ENCODE measurements at regions not wholly inside any gene's neighbourhood (a gene's known extent, or its start where the extent isn't known, plus 50 kb on each side); places are given as distances from the start of the nearest gene placed in this dataset.

DNA sequence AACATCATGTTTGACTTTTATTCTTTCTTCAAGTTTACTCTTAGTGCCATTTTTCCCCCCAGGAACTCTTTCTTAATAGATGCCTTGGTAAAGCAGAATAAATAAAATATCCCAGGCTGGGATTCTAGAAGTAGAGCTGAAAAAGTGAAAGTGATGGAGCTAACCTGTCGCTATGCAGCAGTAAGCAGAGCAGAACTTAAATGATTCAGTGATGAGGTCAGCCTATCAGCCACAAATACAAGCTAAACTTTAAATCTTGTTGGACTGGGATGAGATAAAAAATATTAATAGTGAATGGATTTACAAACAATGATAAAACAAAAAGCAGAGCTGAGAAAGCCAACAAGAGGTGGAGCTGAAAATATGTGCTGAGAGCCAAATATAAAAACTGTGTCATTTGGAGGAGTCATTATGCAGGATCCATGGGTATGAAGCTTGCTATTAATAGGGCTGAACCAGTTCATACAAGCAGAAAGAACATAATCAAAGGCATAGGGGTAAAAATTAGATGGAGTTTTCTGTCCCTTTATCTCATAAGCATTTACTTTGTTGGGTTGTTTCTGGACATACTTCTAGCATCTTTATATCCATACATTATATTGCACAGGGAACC is 877.8 kb downstream of the EPHA7 start:
- DNase-seq (ENCODE audit: low read depth): no peak
- no peak overlapping the region for H3K4me3 ChIP-seq (ENCODE audit: low read depth, low read length)
- TF ChIP-seq, protein P1, sequence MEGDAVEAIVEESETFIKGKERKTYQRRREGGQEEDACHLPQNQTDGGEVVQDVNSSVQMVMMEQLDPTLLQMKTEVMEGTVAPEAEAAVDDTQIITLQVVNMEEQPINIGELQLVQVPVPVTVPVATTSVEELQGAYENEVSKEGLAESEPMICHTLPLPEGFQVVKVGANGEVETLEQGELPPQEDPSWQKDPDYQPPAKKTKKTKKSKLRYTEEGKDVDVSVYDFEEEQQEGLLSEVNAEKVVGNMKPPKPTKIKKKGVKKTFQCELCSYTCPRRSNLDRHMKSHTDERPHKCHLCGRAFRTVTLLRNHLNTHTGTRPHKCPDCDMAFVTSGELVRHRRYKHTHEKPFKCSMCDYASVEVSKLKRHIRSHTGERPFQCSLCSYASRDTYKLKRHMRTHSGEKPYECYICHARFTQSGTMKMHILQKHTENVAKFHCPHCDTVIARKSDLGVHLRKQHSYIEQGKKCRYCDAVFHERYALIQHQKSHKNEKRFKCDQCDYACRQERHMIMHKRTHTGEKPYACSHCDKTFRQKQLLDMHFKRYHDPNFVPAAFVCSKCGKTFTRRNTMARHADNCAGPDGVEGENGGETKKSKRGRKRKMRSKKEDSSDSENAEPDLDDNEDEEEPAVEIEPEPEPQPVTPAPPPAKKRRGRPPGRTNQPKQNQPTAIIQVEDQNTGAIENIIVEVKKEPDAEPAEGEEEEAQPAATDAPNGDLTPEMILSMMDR (IDR thresholded peaks at IDR 0.05; ENCODE audit: low read depth, low read length, missing control alignments): no peak

DNA sequence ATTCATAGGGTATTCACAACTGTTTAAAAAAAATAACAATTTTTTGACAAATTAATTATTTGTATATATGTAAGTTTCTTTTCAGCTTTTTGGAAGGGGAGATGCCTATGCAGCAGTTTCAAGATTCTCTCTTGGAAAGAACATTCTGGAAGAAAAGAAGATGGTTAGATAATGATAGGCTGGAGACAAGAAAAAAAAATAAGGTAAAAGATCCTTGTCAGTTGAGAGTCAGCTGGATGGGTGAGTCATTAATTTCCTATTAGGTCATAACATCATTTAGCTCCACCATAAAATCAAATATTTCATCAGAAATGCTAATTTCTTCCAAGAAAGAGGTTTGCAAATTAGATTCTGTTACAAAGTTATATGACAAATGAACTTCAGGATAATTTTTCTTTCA is 880.4 kb downstream of the EPHA7 start:
- DNase-seq (ENCODE audit: low read depth): no peak
- H3K4me3 ChIP-seq (ENCODE audit: low read depth, low read length): no peak overlapping the region
- TF ChIP-seq, protein P1 (IDR thresholded peaks at IDR 0.05; ENCODE audit: low read depth, low read length, missing control alignments): no peak

DNA sequence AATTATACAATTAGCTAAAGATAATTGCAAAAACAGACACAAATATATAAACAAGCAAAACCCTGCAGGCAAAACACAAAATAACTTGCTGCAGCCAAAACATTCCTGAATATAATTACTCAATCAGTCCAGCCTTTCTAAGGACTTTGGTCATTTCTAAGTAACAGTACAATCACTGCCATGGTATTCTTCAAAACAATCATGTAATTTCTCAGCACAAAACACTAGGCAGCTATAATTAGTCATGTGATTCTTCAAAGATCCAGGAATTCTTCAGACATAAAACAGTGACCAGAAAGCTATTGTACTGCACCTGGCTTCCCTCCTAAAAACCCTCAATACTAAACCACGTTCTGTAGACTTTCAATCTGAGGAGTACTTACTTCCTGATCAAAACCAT is 881.1 kb downstream of the EPHA7 start:
- TF ChIP-seq, protein P1 (IDR thresholded peaks at IDR 0.05; ENCODE audit: low read depth, low read length, missing control alignments): no peak
- no peak overlapping the region for H3K4me3 ChIP-seq (ENCODE audit: low read depth, low read length)
- no peak for DNase-seq (ENCODE audit: low read depth)

DNA sequence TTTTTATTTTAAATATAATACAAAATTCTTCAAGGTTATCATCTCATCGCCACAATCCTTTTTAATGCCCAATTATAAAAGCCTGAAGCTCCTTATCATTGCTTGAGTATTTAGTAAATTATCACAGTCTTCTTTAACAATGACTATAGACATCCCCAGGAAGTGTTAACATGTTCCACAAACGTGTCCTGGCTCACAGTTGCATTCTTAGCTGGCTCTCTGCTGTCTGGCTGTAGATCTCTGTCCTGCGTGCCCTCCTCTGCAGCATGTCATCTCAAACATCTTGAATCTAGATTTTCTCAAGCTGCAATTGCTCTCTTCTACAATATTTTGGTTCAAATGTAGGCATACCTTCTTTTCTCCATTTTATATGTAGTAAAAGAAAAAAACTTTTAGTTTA is 885.2 kb downstream of the EPHA7 start:
- H3K4me3 ChIP-seq (ENCODE audit: low read depth, low read length): no peak overlapping the region
- TF ChIP-seq, protein P1 (IDR thresholded peaks at IDR 0.05; ENCODE audit: low read depth, low read length, missing control alignments): no peak
- no peak for DNase-seq (ENCODE audit: low read depth)

DNA sequence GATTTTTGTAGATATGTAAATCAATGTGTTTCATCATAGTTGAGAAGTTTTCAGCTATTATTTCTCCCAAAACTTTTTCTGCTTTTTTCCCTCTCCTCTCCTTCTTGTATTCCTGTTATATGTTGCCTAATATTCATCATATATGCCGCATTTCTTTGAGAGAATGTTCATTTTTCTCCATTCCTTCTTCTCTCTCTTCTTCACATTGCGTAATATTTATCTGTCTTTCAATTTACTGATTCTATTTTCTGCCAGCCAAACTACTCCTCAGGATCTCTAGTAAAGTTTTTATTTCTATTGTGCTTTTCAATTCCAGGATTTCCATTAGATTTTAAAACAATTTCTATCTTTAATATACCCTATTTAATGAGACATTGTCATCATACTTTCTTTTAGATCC is 896.8 kb downstream of the EPHA7 start:
- TF ChIP-seq, protein P1 (IDR thresholded peaks at IDR 0.05; ENCODE audit: low read depth, low read length, missing control alignments): no peak
- DNase-seq (ENCODE audit: low read depth): no peak

DNA sequence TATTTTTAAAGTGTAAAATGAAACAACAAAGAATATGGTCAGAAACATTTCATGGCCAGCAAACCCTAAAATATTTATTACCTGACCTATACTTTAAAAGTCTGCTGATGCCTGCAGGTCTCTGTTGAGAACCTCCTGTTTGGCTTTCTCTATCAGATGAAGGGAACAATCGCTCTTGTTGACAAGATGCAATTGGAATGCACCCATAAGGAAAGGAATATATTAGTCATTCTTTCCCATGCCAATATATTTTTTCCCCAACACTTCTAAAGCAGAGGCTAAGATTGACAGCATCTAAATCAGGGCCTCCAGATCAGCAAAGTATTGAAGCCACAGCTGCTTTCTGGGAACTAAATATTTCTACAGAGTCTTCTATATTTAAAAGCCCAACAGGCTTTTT is 897.8 kb downstream of the EPHA7 start:
- TF ChIP-seq, protein P1 (IDR thresholded peaks at IDR 0.05; ENCODE audit: low read depth, low read length, missing control alignments): no peak
- H3K4me3 ChIP-seq (ENCODE audit: low read depth, low read length): no peak overlapping the region
- no peak for DNase-seq (ENCODE audit: low read depth)

More for the DNA sequence above, 896.8 kb downstream of the EPHA7 start:
- H3K4me3 ChIP-seq (ENCODE audit: low read depth, low read length): no peak overlapping the region

DNA sequence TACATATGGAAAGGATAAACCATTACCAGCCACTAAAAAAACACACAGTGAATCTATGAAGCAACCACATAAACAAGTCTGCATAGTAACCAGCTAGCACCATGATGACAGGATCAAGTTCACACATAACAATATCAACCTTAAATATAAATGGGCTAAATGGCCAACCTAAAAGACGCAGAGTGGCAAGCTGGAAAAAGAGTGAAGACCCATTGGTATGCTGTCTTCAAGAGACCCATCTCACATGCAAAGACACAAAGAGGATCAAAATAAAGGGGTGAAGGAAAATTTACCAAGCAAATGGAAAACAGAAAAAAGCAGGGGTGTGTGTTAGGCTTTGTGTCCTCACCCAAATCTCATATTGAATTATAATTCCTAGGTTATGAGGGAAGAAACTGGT is 909.2 kb downstream of the EPHA7 start:
- no peak for DNase-seq (ENCODE audit: low read depth)
- TF ChIP-seq, protein P1 (IDR thresholded peaks at IDR 0.05; ENCODE audit: low read depth, low read length, missing control alignments): no peak
- H3K4me3 ChIP-seq (ENCODE audit: low read depth, low read length): no peak overlapping the region
